Skin epidermis (tissue), 12 donors: ENCODE measurements at regions not wholly inside any gene's neighbourhood (a gene's known extent, or its start where the extent isn't known, plus 50 kb on each side); places are given as distances from the start of the nearest gene placed in this dataset.

Source experiments
- H3K27ac ChIP-seq, 21 experiments: fragments of 200-600 bp; sonication (generic) in 11 of 21; one replicate each; pipeline ENCODE4 v1.5.0; 2020; ENCODE audit warnings: mild to moderate bottlenecking in 3 of 21, inconsistent platforms in 2 of 21, moderate library complexity in 2 of 21
- H3K4me3 ChIP-seq, 7 experiments: fragments of 200-600 bp; sonication (generic) in 2 of 7; one replicate each; pipeline ENCODE4 v1.5.0; 2020; ENCODE audit warnings: inconsistent platforms in 2 of 7, mild to moderate bottlenecking in 2 of 7, moderate library complexity in 1 of 7

DNA sequence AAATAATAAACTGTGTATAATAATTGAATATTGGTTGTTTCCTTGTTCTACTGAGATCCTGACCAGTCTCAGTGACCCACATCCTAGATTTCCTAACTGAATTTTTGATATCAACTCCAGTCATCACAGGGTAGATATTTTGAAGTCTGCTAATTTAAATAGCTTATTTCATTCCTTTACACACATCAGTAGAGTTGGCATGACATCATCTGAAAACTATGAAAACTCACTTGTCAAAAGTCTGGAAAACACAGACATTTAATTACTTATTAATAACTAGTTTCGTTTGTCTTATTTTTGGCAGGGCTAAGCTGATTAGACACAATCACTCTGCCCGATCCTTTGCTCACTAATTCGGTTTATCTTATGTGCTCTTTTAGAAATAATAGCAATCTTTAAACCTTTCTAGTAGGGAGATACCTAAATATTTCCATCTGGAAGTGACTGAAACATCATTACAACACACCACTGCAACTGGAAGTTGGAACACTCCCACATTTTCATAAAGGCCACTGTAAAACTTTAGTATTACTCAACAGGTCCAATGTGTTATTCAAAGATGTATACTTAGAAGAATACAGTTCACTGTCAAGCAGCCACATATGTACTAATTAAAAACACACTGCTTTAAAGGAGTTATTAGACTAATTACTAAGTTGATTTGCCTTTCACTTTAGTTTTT is 198.4 kb upstream of the ZNF717 start:
- no peak overlapping the region for H3K27ac ChIP-seq
- H3K4me3 ChIP-seq: no peak overlapping the region

DNA sequence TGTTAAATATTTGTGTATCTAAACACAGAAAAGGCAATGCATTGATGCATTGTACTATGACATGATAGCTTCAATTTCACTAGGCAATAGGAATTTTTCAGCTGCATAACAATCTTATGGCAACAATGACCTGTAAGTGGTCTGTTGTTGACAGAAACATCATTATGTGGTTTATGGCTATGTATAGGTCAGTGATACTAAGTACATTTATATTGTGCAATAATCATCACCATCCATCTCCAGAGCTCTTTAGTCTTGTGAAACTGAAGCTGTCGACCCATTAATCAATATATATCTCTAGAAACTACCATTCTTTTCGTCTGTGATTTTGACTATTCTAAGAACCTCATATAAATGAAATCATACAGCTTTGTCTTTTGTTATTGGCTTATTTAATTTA is 200.1 kb upstream of the ZNF717 start:
- Histone ChIP-seq H3K27ac (no peak overlapping the region), H3K4me3 (no peak overlapping the region)

DNA sequence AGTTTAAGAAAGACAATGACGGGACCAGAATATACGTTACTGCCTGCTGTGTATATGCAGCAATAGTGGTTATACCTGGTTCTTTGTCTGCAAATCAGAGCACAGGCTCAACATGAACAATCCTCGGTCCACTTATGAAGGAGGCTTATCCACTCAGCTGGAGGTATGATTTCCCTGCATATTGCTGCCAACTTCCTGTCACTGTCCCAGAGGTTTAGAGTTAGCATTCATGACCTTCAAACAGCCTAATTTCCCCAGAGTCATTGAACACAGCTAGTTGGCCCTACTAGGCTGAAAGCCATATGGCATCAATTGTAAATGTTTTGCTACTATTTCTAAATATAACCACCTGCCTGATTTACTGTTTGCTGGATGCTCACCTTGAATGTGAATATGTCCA is 224.9 kb upstream of the ZNF717 start:
- no peak overlapping the region for H3K27ac ChIP-seq
- H3K4me3 ChIP-seq: no peak overlapping the region

DNA sequence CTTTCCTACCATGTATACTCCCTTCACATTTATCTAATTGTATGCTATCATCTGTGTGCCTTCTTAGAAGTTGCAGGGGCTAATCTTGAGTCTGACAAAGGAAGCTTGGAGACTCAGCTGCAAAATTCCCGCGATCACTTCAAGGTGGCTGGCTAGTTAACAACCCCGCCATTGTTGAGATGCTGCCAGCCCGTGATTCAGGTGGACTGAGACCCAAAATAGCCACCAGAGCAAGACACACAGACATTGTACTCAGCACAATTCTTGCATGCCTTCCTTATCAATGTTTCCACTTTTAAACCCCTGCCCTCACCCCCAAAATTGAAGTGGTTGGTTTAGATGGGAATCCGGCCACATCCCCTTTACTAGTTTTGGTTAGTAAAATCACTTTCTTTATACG is 225.8 kb upstream of the ZNF717 start:
- Histone ChIP-seq H3K27ac (no peak overlapping the region), H3K4me3 (no peak overlapping the region)

DNA sequence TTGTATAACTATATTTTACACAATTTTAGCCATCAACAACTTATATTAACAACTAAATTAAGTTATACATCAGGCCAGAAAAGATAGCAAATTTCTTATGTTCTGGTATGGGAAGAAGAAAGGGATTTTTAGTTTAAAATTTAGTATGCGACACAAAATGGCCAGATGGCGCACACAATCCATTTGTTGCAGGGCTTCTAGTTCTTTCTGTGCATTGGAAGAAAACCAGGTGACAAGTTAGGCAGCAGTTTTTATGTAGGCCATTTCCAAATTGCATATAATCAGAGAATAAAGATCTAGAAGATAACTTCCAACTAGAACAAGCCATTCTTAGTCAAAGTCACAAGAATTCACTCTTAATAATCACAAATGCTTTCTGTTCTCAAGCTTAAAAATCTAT is 230.1 kb upstream of the ZNF717 start:
- no peak overlapping the region for H3K27ac ChIP-seq
- H3K4me3 ChIP-seq: no peak overlapping the region

DNA sequence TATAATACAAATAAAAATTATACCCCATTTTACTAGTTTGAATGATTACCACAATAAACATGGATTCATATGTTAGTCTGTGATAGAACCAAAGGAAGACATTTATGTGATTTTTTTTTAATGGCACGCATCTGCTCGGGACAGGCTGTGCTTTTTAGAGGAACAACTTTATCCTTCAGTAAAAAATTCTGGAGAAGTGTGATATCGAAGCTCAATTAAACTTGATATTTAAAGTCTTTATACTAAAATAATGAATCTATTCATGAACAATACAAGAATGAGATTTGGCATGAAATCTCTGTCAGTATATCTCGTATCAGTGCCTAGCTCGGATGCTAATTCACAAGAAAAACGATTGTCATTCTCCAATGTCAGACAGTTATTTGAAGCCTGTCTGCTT is 230.8 kb upstream of the ZNF717 start:
- H3K4me3 ChIP-seq: no peak overlapping the region
- no peak overlapping the region for H3K27ac ChIP-seq

DNA sequence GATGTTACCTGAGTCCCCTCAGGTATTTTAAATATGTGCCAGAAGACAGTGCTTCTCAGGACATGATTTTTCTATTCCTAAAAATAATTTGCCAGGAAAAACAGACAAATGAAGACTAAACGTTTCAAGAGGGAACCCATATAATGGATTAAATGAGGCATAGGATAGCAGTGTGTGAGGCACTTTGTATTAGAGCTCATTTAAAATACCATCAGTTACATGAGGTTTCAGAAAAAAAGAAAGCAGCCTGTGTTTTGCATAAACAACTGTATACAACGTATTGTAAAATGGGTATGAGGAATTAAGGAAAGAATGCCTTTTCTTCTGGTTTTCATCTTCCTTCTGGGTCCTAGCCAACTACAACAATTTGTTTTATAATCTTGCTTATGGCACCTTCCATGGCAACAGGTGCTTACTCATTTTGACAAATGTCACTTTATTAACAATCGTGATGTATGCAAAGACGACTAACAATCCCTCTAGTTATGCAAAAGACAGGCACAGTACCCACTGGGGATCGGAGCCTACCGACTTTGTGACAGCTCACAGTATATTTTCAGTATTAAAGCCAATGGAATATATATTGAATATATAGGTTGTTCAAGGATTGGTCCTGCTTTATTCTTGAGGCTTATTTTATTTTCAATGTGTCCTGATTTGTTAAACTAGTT is 231.6 kb upstream of the ZNF717 start:
- no peak overlapping the region for H3K27ac ChIP-seq
- no peak overlapping the region for H3K4me3 ChIP-seq

DNA sequence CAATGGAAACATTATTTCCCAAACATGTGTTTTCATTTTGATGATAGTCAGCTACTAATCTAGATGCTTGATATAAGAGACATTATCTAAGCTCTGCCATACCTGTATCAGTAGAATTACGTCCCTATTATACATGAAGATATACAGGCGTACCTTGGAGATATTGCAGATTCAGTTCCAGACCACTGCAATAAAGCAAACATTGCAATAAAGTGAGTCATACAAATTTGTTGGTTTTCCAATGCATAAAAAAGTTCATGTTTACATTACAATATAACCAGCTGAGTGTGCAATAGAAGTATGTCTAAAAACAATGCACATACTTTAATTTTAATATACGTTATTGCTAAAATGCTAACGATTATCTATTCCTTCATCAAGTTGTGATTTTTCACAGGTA is 236.0 kb upstream of the ZNF717 start:
- Histone ChIP-seq H3K4me3 (no peak overlapping the region), H3K27ac (no peak overlapping the region)

DNA sequence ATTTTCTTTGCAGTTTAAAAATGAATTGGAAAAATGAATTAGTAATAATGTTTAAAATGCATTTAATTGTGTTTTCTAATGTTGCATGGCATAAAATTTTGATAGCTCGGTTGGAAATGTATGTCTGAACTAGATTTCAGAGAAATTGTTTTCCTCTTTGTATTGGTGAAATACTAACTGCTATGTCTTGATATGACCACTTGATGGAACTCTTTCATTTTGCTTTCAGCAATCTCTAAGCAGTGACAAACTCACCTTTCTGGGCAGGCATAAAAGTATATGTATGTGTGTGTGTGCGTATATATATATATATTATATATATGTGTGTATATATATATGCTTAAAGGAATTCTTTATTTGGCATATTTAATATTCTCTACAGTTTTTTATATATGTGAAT is 239.3 kb upstream of the ZNF717 start:
- Histone ChIP-seq H3K27ac (no peak overlapping the region), H3K4me3 (no peak overlapping the region)

DNA sequence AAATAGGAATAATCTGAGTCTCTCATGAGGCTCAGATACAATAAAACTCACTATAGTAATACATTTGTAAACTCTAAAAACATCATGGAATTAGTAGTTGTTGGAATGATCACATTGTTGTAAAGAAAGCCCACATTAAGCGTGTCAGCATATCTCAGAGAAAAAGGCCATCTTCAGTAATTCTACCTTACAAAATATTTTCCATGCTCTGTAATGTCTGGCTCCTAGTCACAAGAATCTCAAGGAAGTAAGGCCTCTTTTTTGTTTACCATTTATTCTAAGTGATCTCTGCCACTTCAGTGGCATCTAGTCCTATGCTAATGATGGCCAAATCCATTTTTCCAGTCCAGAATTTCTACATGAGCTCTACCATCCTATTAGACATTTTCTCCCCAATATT is 240.2 kb upstream of the ZNF717 start:
- H3K27ac ChIP-seq: no peak overlapping the region
- H3K4me3 ChIP-seq: no peak overlapping the region

DNA sequence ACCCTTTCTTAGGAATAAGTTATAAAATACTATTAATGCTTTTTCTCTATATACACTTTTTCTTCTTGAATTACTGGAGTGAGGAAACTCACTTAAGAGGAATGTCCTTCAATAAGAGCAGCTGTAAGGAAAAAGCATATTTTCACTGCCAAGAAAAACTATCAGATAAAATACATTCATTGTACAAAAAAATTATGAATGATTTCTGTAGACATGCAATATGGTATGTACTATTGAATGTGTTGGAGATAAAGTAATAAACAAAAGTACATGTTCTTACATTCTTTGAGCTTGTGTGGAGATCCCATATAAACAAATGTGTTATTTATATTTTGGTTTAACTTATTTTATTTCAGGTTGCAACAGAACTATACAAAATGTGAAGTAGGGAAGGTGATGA is 241.0 kb upstream of the ZNF717 start:
- no peak overlapping the region for H3K4me3 ChIP-seq
- no peak overlapping the region for H3K27ac ChIP-seq

DNA sequence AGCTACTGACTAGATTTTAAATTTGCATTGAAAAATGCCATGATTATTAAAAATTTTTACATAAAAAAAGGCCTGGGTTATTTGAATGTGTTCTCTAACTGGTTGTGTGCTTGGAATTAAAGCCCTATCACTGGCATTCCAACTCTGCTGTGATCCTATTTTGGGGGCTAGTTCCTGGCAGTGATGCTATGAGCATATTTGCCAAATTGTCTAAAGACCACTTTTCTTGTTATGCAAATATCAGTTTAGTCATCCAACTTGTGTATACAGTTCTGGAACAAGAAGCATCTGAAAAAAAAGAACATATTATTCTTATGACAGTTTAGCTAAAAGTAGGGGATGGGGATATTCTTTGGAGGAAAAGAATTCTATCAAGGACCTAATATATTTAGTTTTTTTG is 243.4 kb upstream of the ZNF717 start:
- no peak overlapping the region for H3K27ac ChIP-seq
- no peak overlapping the region for H3K4me3 ChIP-seq

DNA sequence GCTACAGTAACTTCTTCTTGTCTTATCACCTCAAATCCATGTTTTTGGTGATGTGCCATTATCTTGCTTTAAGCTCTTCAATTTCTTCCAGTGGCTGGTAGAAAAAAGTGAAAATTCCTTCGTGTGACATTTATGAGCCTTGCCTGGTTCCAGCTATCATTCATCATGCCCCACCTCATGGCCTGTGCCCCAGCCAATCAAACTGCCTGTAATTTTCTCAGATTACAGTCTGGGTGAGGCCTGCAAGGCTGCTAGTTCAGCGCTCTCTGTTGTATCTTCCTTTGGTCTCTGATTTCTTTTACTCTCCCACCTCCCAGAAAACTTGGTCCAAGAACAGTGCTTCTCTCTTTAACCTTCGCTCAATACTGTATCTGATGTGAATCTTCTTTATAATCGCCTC is 249.3 kb upstream of the ZNF717 start:
- no peak overlapping the region for H3K27ac ChIP-seq
- no peak overlapping the region for H3K4me3 ChIP-seq

DNA sequence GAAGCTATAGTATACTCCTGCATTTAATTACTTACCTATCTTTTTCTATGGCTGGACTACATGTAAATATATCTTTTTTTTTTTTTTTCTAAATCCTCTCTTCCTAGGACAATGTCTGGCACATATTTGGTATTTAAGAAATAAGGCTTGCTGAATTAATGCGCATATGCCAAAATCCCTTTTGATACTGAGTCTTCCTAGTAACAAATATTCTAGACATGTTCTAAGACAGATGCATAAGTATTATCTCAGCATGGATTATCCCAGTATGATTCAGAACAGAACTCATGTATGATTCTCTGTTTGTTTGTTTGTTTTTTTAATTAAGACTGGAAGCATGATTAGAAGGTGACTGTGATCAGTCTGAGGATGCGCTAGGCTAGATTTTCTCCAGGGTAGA is 249.8 kb upstream of the ZNF717 start:
- Histone ChIP-seq H3K27ac (no peak overlapping the region), H3K4me3 (no peak overlapping the region)

DNA sequence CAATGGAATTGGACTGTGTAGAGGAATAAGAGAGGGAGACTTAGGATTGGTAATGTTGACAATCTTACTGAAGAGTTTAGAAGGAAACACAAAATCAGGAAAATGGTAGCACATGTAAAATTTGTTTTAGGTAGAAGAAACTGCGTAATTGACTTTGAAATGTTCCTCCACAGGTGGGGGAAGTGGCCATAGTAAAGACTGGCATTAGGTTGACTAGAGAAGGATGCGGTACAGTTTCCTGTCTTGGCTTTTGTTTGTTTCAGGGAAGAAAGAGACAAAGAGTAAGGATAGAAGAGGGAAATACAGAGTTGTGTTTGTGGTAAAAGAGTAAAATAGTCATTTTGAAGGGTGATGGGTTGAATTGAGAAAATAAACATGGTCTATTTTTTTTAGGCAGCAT is 253.6 kb upstream of the ZNF717 start:
- no peak overlapping the region for H3K4me3 ChIP-seq
- no peak overlapping the region for H3K27ac ChIP-seq

DNA sequence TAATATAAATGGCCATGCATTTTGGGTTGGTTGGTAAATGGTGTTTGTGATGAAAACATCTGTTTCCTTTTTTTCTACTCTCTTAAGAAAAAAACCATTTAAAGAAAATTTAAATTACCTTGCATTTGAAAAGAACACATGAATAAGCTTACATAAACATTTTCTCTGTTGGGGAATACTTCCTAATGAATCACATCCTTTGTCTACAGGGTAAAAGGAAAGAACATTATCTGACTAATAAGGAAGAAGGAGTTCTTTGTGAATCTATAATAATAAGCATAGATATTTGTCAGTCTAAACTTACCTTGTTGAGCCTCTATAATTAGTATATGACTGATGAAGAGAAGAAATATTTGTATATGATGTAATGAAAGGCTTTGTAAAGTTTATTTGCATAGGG is 254.1 kb upstream of the ZNF717 start:
- Histone ChIP-seq H3K4me3 (no peak overlapping the region), H3K27ac (no peak overlapping the region)

DNA sequence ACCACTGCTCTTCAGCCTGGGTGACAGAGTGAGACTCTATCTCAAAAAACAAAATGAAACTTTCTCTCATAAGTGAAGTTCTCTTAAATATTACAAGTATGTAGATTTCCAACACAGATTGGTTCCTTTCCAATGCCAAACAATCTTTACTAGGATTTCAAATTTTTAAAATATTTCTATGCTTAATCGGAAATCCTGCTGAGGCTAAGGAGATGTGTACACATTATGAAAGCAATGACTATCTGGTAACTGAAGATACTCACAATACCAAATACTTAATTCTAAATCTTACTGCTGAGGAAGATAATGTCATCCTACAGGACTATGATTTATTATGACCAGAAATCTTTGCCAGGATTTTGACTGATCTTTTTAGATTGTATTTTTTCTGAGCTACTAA is 255.6 kb upstream of the ZNF717 start:
- Histone ChIP-seq H3K27ac (no peak overlapping the region), H3K4me3 (no peak overlapping the region)

DNA sequence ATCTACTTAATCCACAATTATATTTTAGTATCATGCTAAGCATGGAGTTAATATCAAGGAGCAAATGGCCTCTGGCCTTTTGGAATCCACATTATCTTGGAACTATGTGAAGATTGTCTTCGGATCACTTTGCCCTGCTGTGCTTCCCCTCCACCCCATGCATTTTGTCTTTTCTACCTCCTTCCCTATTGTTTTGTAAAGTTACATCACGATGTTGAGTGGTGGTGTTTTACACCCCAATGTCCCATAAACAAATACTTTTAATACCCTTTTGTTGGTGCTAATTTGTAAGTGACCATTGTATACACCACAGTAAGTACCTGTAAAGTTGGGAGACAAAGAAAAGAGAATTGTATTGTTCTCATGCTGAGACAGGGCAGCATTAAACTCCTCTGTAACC is 258.4 kb upstream of the ZNF717 start:
- no peak overlapping the region for H3K4me3 ChIP-seq
- no peak overlapping the region for H3K27ac ChIP-seq

DNA sequence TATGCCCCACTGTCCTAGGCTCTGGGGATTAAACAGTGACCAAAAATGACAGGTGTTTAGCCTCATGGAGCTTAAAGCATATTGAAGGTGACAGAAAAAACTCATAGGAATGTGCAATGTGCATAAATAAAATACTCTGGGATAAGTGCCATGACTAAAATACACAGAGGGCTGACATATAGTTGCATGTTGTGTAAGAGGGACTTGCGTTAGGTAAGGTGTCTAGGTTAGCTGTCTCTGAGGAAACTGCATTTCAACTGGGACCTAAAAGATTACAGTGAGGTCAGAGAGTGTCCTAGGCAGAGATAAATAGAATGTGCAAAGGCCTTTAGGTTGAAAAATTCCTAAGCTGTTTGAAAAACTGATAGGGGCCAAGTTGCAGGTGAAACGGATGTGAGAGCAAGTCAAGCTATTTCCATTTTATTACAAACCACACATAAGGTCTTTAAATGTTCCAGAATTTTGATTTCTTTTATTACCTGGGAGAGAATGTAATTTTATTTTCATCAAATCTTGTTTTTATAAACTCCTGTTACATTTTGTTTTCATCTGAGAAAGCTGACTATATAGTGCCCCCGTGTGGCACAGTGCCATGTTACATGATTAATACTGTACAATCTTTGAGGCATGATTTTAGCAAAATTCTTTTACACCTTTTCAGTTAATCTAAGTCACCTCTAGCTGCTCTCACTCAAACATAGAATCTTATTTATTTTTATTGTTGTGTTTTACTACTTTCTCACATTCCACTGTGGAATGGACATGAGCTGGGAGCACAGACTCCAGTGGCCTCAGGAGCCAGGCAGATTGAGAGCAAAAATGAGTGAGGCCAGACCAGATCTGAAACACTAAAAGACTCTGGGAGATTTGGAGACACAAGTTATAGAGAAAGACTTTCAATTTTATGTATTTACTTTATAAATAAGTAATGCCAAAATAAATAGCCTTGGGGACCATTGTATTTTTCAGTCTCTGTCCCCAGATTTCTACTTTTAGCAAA is 259.6 kb upstream of the ZNF717 start:
- H3K27ac ChIP-seq: no peak overlapping the region

DNA sequence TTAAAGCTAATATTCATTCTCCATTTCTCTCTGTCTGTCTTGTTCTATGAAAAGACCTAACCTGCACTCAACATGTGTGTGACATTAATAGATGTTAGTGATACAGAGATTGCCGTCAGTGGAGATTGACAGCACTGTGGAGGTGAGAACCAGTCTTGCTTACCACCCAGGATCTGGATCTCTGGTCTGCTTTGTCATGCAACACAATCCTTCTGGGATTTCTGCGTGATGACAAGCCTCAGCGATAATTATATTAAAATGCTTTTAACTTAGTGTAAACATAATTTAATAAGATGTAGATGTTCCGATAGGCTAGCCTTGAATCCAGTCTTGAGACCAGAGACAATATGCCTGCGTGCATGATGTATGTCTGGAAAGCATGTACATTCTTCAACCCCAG is 262.0 kb upstream of the ZNF717 start:
- no peak overlapping the region for H3K27ac ChIP-seq

More for the DNA sequence above, 259.6 kb upstream of the ZNF717 start:
- no peak overlapping the region for H3K4me3 ChIP-seq

DNA sequence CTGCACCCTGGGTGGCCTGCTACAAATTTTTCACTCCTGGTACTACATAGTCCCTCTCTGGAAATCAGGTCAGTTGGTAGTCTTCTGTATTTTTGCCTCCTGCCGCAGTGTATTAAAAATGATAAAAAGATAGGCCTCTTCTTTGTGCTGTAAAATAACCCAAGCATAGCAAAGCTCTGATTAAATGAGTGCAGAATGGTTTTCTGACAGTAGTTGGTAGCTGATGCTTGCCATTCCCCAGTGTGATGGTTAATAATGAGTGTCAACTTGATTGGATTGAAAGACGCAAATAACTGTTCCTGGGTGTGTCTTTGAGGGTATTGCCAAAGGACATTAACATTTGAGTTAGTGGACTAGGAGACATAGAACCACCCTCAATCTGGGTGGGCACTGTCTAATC is 264.4 kb upstream of the ZNF717 start:
- H3K27ac ChIP-seq: no peak overlapping the region
- H3K4me3 ChIP-seq: no peak overlapping the region

More for the DNA sequence above, 262.0 kb upstream of the ZNF717 start:
- H3K4me3 ChIP-seq: no peak overlapping the region
